Keratinocyte (primary cell): ENCODE measurements at regions not wholly inside any gene's neighbourhood (a gene's known extent, or its start where the extent isn't known, plus 50 kb on each side); places are given as distances from the start of the nearest gene placed in this dataset.

ENCODE experiments used
- DNase-seq: peaks from one replicate; pipeline ENCODE4 v3.0.0-alpha.2; 2011; ENCODE audit warnings: low read depth, missing footprints, low spot score
- FAIRE-seq: peaks from 2 replicates; lab custom pipeline; 2011; peaks lifted over from hg19 to GRCh38; lab: Jason Lieb, UNC
- H2AFZ ChIP-seq: 2 replicates; pipeline ENCODE4 v1.6.0; 2012; ENCODE audit warnings: low read length, control low read depth, inconsistent platforms; ENCODE audit not compliant: control insufficient read depth
- H3K27ac ChIP-seq: 2 replicates; pipeline ENCODE4 v1.5.1; 2011; ENCODE audit warnings: low read length; ENCODE audit not compliant: control insufficient read depth, insufficient read depth
- H3K27me3 ChIP-seq: 3 replicates; pipeline ENCODE4 v1.6.0; 2011; ENCODE audit warnings: low read length; ENCODE audit not compliant: control insufficient read depth, insufficient read depth; ENCODE audit errors: extremely low read depth
- H3K36me3 ChIP-seq, 2 experiments: 2 replicates in 1 of 2; 3 replicates in 1 of 2; pipeline ENCODE4 v1.5.1; 2011; ENCODE audit warnings: low read length in 2 of 2, mild to moderate bottlenecking in 1 of 2; ENCODE audit not compliant: control insufficient read depth in 2 of 2, insufficient read depth in 2 of 2; ENCODE audit errors: extremely low read depth in 1 of 2
- H3K4me1 ChIP-seq: 3 replicates; pipeline ENCODE4 v1.5.1; 2011; ENCODE audit warnings: low read length; ENCODE audit not compliant: control insufficient read depth, insufficient read depth; ENCODE audit errors: extremely low read depth
- H3K4me2 ChIP-seq: 3 replicates; pipeline ENCODE4 v1.6.0; 2011; ENCODE audit warnings: low read depth, low read length; ENCODE audit not compliant: control insufficient read depth, insufficient read depth; ENCODE audit errors: extremely low read depth
- H3K4me3 ChIP-seq, 3 experiments: fragments of 200-600 bp in 1 of 3; sonication (generic) in 1 of 3; 2 replicates in 2 of 3; 3 replicates in 1 of 3; pipeline ENCODE4 v1.5.1; 2011 to 2016; ENCODE audit warnings: low read length in 3 of 3, mild to moderate bottlenecking in 3 of 3, control low read depth in 2 of 3, inconsistent platforms in 1 of 3, low read depth in 1 of 3, mixed read lengths in 1 of 3, mixed run types in 1 of 3, moderate library complexity in 1 of 3; ENCODE audit not compliant: control insufficient read depth in 2 of 3, insufficient read depth in 2 of 3; ENCODE audit errors: extremely low read depth in 1 of 3
- H3K79me2 ChIP-seq: 2 replicates; pipeline ENCODE4 v1.6.0; 2012; ENCODE audit warnings: low read length; ENCODE audit not compliant: control insufficient read depth, insufficient read depth
- H3K9ac ChIP-seq: 3 replicates; pipeline ENCODE4 v1.6.0; 2011; ENCODE audit warnings: low read length; ENCODE audit not compliant: control insufficient read depth, insufficient read depth; ENCODE audit errors: extremely low read depth
- H3K9me1 ChIP-seq: 3 replicates; pipeline ENCODE4 v1.6.0; 2011; ENCODE audit warnings: low read length; ENCODE audit not compliant: control insufficient read depth, insufficient read depth; ENCODE audit errors: extremely low read depth
- H3K9me3 ChIP-seq: 2 replicates; pipeline ENCODE4 v1.5.1; 2012; ENCODE audit warnings: low read depth, low read length; ENCODE audit not compliant: control insufficient read depth
- H4K20me1 ChIP-seq: 3 replicates; pipeline ENCODE4 v1.6.0; 2011; ENCODE audit warnings: low read length; ENCODE audit not compliant: control insufficient read depth, insufficient read depth; ENCODE audit errors: extremely low read depth
- EZH2 ChIP-seq: IDR thresholded peaks from one replicate; pipeline ENCODE4 v1.6.1; 2012; ENCODE audit warnings: inconsistent platforms, mild to moderate bottlenecking, low read length, moderate library complexity
- dilution Hi-C: fragments of 300-500 bp; cut with MboI; formaldehyde crosslinking; loops from one replicate; pipeline ENCODE4 v1.7.0; 2020; ENCODE audit warnings: low sequenced_read_pairs; ENCODE audit not compliant: extremely low pct_ligation_motif_present
- TF ChIP-seq, protein P1 (sequence below), 3 experiments: IDR thresholded peaks in 1 of 3; conservative IDR thresholded peaks in 1 of 3; optimal IDR thresholded peaks in 1 of 3; 2 replicates in 2 of 3; 3 replicates in 1 of 3; pipeline versions ENCODE3 to v1.5.1; 2011; ENCODE audit warnings: low read length in 3 of 3, mild to moderate bottlenecking in 3 of 3, moderate library complexity in 2 of 3, control low read depth in 1 of 3, inconsistent platforms in 1 of 3; ENCODE audit not compliant: insufficient read depth in 2 of 3; ENCODE audit errors: extremely low read depth in 1 of 3

GRCh38 chr2:207353836-207354235 lies 175.9 kb upstream of the CREB1 start:
- no peak overlapping the region for H3K4me2 ChIP-seq
- FAIRE-seq: no peak
- no peaks in the 10 kb centered on the region for H3K4me1 ChIP-seq
- H3K36me3 ChIP-seq: no peaks in the 10 kb centered on the region
- no peak overlapping the region for H2AFZ ChIP-seq
- H3K9me3 ChIP-seq: no peaks in the 10 kb centered on the region
- H3K9ac ChIP-seq: no peak overlapping the region
- H3K9me1 ChIP-seq: no peaks in the 10 kb centered on the region
- no peak overlapping the region for H3K27ac ChIP-seq
- no peaks in the 10 kb centered on the region for H3K27me3 ChIP-seq
- no peaks in the 10 kb centered on the region for H3K79me2 ChIP-seq
- DNase-seq: no peak
- no peak for TF ChIP-seq EZH2
- TF ChIP-seq, protein P1, sequence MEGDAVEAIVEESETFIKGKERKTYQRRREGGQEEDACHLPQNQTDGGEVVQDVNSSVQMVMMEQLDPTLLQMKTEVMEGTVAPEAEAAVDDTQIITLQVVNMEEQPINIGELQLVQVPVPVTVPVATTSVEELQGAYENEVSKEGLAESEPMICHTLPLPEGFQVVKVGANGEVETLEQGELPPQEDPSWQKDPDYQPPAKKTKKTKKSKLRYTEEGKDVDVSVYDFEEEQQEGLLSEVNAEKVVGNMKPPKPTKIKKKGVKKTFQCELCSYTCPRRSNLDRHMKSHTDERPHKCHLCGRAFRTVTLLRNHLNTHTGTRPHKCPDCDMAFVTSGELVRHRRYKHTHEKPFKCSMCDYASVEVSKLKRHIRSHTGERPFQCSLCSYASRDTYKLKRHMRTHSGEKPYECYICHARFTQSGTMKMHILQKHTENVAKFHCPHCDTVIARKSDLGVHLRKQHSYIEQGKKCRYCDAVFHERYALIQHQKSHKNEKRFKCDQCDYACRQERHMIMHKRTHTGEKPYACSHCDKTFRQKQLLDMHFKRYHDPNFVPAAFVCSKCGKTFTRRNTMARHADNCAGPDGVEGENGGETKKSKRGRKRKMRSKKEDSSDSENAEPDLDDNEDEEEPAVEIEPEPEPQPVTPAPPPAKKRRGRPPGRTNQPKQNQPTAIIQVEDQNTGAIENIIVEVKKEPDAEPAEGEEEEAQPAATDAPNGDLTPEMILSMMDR (optimal IDR thresholded peaks at IDR 0.05 in 1 of 3, IDR thresholded peaks at IDR 0.05 in 1 of 3, conservative IDR thresholded peaks at IDR 0.05 in 1 of 3; ENCODE audit: extremely low read depth in 1 of 3, insufficient read depth in 2 of 3, low read length in 3 of 3): no peak
- dilution Hi-C loops: no loop called here
- no peaks in the 10 kb centered on the region for H4K20me1 ChIP-seq
- H3K4me3 ChIP-seq: no peak overlapping the region

GRCh38 chr2:207354462-207354861 lies 175.3 kb upstream of the CREB1 start:
- no peaks in the 10 kb centered on the region for H3K9me3 ChIP-seq
- FAIRE-seq: no peak
- no peaks in the 10 kb centered on the region for H4K20me1 ChIP-seq
- DNase-seq: no peak
- TF ChIP-seq, protein P1 (optimal IDR thresholded peaks at IDR 0.05 in 1 of 3, IDR thresholded peaks at IDR 0.05 in 1 of 3, conservative IDR thresholded peaks at IDR 0.05 in 1 of 3; ENCODE audit: extremely low read depth in 1 of 3, insufficient read depth in 2 of 3, low read length in 3 of 3): no peak
- no peak for TF ChIP-seq EZH2
- no peaks in the 10 kb centered on the region for H3K79me2 ChIP-seq
- no peak overlapping the region for H2AFZ ChIP-seq
- H3K27me3 ChIP-seq: no peaks in the 10 kb centered on the region
- dilution Hi-C loops: no loop called here
- no peaks in the 10 kb centered on the region for H3K9me1 ChIP-seq
- no peak overlapping the region for H3K4me2 ChIP-seq
- no peaks in the 10 kb centered on the region for H3K4me1 ChIP-seq
- no peak overlapping the region for H3K4me3 ChIP-seq
- H3K27ac ChIP-seq: no peak overlapping the region
- no peaks in the 10 kb centered on the region for H3K36me3 ChIP-seq
- H3K9ac ChIP-seq: no peak overlapping the region
